ENCODE measurements at regions not wholly inside any gene's neighbourhood (a gene's known extent, or its start where the extent isn't known, plus 50 kb on each side); places are given as distances from the start of the nearest gene placed in this dataset.

DNA sequence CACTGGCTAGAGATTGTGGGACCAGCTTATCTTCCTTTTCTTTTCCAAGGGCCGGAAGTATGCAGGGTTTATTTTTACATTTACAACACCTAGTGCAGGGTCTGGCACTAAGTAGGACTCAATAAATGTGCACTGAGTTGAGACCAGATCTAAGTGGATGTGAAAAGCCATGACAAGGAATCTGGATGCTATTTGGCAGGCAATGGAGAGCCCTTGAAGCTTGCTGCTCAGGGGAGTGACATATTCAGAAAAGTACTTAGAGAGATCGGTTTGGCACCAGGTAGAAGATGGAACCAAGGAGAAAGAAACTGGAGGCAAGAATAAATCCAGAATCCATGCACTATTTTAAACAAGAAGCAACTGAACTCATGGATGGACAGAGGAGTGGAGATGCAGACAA is 815.8 kb downstream of the MAFB start:
- Mint-ChIP-seq H3K27ac (ENCODE audit: unreplicated experiment) (no peak overlapping the region), H3K36me3 (ENCODE audit: low read depth) (no peaks in the 10 kb centered on the region), H3K4me3 (ENCODE audit: unreplicated experiment) (no peak overlapping the region), H3K9me3 (ENCODE audit: low read depth) (no peaks in the 10 kb centered on the region), H3K4me1 (ENCODE audit: low read depth) (peaks cover 43% of the 10 kb centered on the region), H3K27me3 (ENCODE audit: low read depth) (peaks cover 3% of the 10 kb centered on the region)
- TF ChIP-seq CTCF (IDR thresholded peaks at IDR 0.05): no peak
- no peak for DNase-seq (ENCODE audit: low spot score)

DNA sequence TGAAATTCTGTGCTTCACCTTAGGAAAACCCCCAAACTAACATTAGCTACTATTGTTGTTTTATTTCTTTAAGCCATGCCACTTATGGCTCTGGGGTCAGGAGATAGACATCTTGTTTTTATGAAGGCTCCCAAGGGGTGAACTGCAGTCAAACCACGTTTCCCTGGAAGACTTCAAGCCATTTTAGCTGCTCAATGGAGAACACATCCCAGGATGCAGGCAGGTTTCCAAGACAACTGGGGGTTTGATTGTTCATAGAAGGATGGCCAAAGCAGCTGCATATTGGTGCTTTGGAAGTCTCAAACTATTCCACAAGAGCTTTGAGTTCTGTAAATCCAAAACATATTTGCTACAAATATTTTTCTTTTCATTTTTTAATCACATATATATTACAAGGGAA is 818.0 kb downstream of the MAFB start:
- Mint-ChIP-seq H3K4me1 (ENCODE audit: low read depth) (peaks cover 20% of the 10 kb centered on the region), H3K4me3 (ENCODE audit: unreplicated experiment) (no peak overlapping the region), H3K27ac (ENCODE audit: unreplicated experiment) (no peak overlapping the region), H3K27me3 (ENCODE audit: low read depth) (peaks cover 5% of the 10 kb centered on the region), H3K36me3 (ENCODE audit: low read depth) (no peaks in the 10 kb centered on the region), H3K9me3 (ENCODE audit: low read depth) (no peaks in the 10 kb centered on the region)
- TF ChIP-seq CTCF (IDR thresholded peaks at IDR 0.05): no peak
- DNase-seq (ENCODE audit: low spot score): no peak

DNA sequence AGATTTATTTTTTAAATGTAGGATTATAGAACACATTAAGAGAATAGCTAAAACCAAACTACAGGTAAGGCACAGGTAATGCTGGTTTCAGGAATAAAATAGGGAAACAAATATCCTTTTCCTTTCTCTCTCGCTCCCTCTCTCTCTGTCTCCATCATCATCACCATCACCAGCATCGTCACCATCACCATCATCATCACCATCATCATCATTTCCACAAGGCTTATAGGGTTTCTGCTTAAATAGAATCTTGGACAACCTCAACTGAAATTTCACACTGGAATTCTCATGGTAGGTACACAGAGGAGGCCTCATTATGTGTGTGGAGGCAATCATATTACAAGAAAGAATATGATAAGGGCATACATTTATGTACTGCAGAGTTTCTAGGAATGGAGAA is 823.6 kb downstream of the MAFB start:
- peaks cover 8% of the 10 kb centered on the region for H3K4me1 Mint-ChIP-seq (ENCODE audit: low read depth)
- no peak overlapping the region for H3K4me3 Mint-ChIP-seq (ENCODE audit: unreplicated experiment)
- DNase-seq (ENCODE audit: low spot score): no peak
- no peak for TF ChIP-seq CTCF (IDR thresholded peaks at IDR 0.05)
- H3K27ac Mint-ChIP-seq (ENCODE audit: unreplicated experiment): no peak overlapping the region
- H3K27me3 Mint-ChIP-seq (ENCODE audit: low read depth): peaks cover 2% of the 10 kb centered on the region
- no peaks in the 10 kb centered on the region for H3K36me3 Mint-ChIP-seq (ENCODE audit: low read depth)
- H3K9me3 Mint-ChIP-seq (ENCODE audit: low read depth): no peaks in the 10 kb centered on the region

DNA sequence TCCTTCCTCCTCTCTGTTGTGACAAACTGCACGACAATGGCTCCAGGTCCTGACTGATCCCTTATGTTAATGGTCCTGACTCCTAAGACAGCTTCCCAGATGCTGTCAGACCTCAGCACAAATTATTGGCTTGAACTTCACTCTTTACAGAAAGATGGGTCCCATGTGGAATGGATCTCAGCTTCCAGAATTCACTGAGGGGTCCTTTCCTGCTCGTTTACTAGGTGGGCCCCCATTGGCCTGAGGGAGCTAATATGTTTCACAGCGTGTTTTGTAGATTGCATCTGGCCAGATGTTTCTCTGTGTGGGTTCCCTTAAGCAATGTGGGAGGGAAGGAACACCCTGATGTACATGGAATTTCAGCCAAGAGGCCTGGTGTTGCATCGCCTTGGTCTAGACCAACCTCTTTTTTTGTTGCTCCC is 826.6 kb downstream of the MAFB start:
- H3K9me3 Mint-ChIP-seq (ENCODE audit: low read depth): no peaks in the 10 kb centered on the region
- peaks cover 8% of the 10 kb centered on the region for H3K4me1 Mint-ChIP-seq (ENCODE audit: low read depth)
- H3K36me3 Mint-ChIP-seq (ENCODE audit: low read depth): no peaks in the 10 kb centered on the region
- peaks cover 2% of the 10 kb centered on the region for H3K27me3 Mint-ChIP-seq (ENCODE audit: low read depth)
- H3K27ac Mint-ChIP-seq (ENCODE audit: unreplicated experiment): no peak overlapping the region
- DNase-seq (ENCODE audit: low spot score): no peak
- no peak overlapping the region for H3K4me3 Mint-ChIP-seq (ENCODE audit: unreplicated experiment)
- no peak for TF ChIP-seq CTCF (IDR thresholded peaks at IDR 0.05)

GRCh38 chr20:39861381-39861780 is 827.7 kb downstream of the MAFB start:
- DNase-seq (ENCODE audit: low spot score): no peak
- Mint-ChIP-seq H3K4me3 (ENCODE audit: unreplicated experiment) (no peak overlapping the region), H3K27me3 (ENCODE audit: low read depth) (no peaks in the 10 kb centered on the region), H3K4me1 (ENCODE audit: low read depth) (peaks cover 8% of the 10 kb centered on the region), H3K36me3 (ENCODE audit: low read depth) (no peaks in the 10 kb centered on the region), H3K9me3 (ENCODE audit: low read depth) (no peaks in the 10 kb centered on the region), H3K27ac (ENCODE audit: unreplicated experiment) (no peak overlapping the region)
- TF ChIP-seq CTCF (IDR thresholded peaks at IDR 0.05): no peak

Data from chondrocyte (in vitro differentiated cells).